ENCODE measurements at regions not wholly inside any gene's neighbourhood (a gene's known extent, or its start where the extent isn't known, plus 50 kb on each side); places are given as distances from the start of the nearest gene placed in this dataset.

GRCh38 chr6:79150733-79151132 lies 72.7 kb upstream of the PHIP start:
- no peak overlapping the region for H2BK120ac ChIP-seq (ENCODE audit: low read depth, low read length, poor library complexity, severe bottlenecking)
- WGBS (ENCODE audit: extremely low coverage, insufficient read length, low lambda C conversion rate) = no CpG with 5 or more reads among the region's 2 CpGs
- peak overlapping the region; percentile 0 for H3K27ac ChIP-seq (ENCODE audit: insufficient read length, low read depth, low read length)
- H3K4ac ChIP-seq (ENCODE audit: low read depth, low read length) = no peak overlapping the region
- H3K23me2 ChIP-seq (ENCODE audit: insufficient read length, low read depth, low read length, poor library complexity, severe bottlenecking) = no peaks in the 10 kb centered on the region
- H3K4me1 ChIP-seq (ENCODE audit: insufficient read depth, low read length) = peaks cover 8% of the 10 kb centered on the region; the same call in 1 of the 2 replicates
- H3K14ac ChIP-seq (ENCODE audit: insufficient read depth, low read length) = no peak overlapping the region
- no peak overlapping the region for H4K91ac ChIP-seq (ENCODE audit: insufficient read length, low read depth, low read length)
- no peak overlapping the region for H2BK15ac ChIP-seq (ENCODE audit: low read depth, low read length)
- H2BK5ac ChIP-seq (ENCODE audit: insufficient read length, low read length) = no peak overlapping the region
- H4K8ac ChIP-seq (replicated peaks; ENCODE audit: insufficient read length, low read depth, low read length) = no peak overlapping the region
- no peak overlapping the region for H2BK12ac ChIP-seq (ENCODE audit: insufficient read length, low read depth, low read length)
- no peak overlapping the region for H3K18ac ChIP-seq (ENCODE audit: insufficient read length, low read depth, low read length)
- Mint-ChIP-seq H3K4me3 (no peak overlapping the region), H3K4me1 (peaks cover 11 to 12% of the 10 kb centered on the region in 2 experiments; a peak in 3 of 4 replicates), H3K27ac (no peak overlapping the region), H3K36me3 (ENCODE audit: insufficient read depth in 1 of 3, low read depth in 3 of 3) (peaks cover 0 to 6% (median under 1%) of the 10 kb centered on the region in 3 experiments; a peak in 1 of 7 replicates), H3K9me3 (no peaks in the 10 kb centered on the region), H3K27me3 (ENCODE audit: low read depth) (no peaks in the 10 kb centered on the region)
- H3K79me1 ChIP-seq (ENCODE audit: insufficient read depth, low read depth, low read length, poor library complexity, severe bottlenecking) = no peaks in the 10 kb centered on the region
- no peak overlapping the region for H3K9ac ChIP-seq (ENCODE audit: extremely low read depth, insufficient read length, low read length)
- no peaks in the 10 kb centered on the region for H4K20me1 ChIP-seq (ENCODE audit: control insufficient read depth, insufficient read depth, insufficient read length)
- no peaks in the 10 kb centered on the region for H3K27me3 ChIP-seq (ENCODE audit: insufficient read depth, low read length)
- H3T11ph ChIP-seq (ENCODE audit: low read length) = no peak overlapping the region
- no peak for TF ChIP-seq CTCF (conservative IDR thresholded peaks at IDR 0.05)
- H3K79me2 ChIP-seq (ENCODE audit: insufficient read depth, low read length) = no peaks in the 10 kb centered on the region
- H4K5ac ChIP-seq (ENCODE audit: insufficient read length, low read depth, low read length) = no peak overlapping the region
- no peak overlapping the region for H3K56ac ChIP-seq (ENCODE audit: insufficient read length, low read depth, low read length)
- no peak overlapping the region for H2AFZ ChIP-seq (ENCODE audit: low read length)
- no peak overlapping the region for H3K23ac ChIP-seq (ENCODE audit: insufficient read length, low read depth, low read length)
- no peak overlapping the region for H2AK5ac ChIP-seq (ENCODE audit: insufficient read length, low read length)
- no peak overlapping the region for H3K4me2 ChIP-seq (ENCODE audit: insufficient read depth, insufficient read length, low read length)
- no peak overlapping the region for H2BK20ac ChIP-seq (ENCODE audit: low read depth, low read length, poor library complexity, severe bottlenecking)
- no peak for DNase-seq
- H3K9me3 ChIP-seq (ENCODE audit: control insufficient read depth, low read depth, low read length) = no peaks in the 10 kb centered on the region
